Stimulated activated CD4-positive, alpha-beta T cell treated with anti-CD3 and anti-CD28 coated beads, Interleukin-2, amount 100 ng/mL, for 24 hours (primary cell): ENCODE measurements at regions not wholly inside any gene's neighbourhood (a gene's known extent, or its start where the extent isn't known, plus 50 kb on each side); places are given as distances from the start of the nearest gene placed in this dataset.
"Not testable (repeated sequence)": the region's sequence is repeated elsewhere in the genome, so short reads cannot be mapped to it uniquely, and the experiment has no call there.

Source experiments
- DNase-seq, 2 donors: peaks; one replicate each; pipeline ENCODE4 v3.0.0-alpha.2; 2020

GRCh38 chr18:4753151-4753550 lies 298.0 kb upstream of the DLGAP1 start:
- DNase-seq, result not testable (repeated sequence)

GRCh38 chr18:4751523-4751922 lies 296.4 kb upstream of the DLGAP1 start:
- DNase-seq, result no peak

GRCh38 chr18:4750393-4751346 lies 295.6 kb upstream of the DLGAP1 start:
- DNase-seq, result no peak

- no peak for DNase-seq
Measured at GRCh38 chr18:4748975-4749374, 293.9 kb upstream of the DLGAP1 start.

- DNase-seq, result no peak
Measured at GRCh38 chr18:4734903-4735302, 279.8 kb upstream of the DLGAP1 start.

GRCh38 chr18:4734021-4734420 lies 278.9 kb upstream of the DLGAP1 start:
- DNase-seq, result no peak

GRCh38 chr18:4721545-4721944 lies 266.4 kb upstream of the DLGAP1 start:
- DNase-seq, result no peak

- no peak for DNase-seq
Measured at GRCh38 chr18:4720518-4720917, 265.4 kb upstream of the DLGAP1 start.

- no peak for DNase-seq
Measured at GRCh38 chr18:4705894-4706293, 250.8 kb upstream of the DLGAP1 start.

GRCh38 chr18:4704781-4705180 lies 249.7 kb upstream of the DLGAP1 start:
- no peak for DNase-seq

GRCh38 chr18:4691836-4692235 lies 236.7 kb upstream of the DLGAP1 start:
- DNase-seq, result no peak

- DNase-seq, result not testable (repeated sequence)
Measured at GRCh38 chr18:4678685-4679084, 223.6 kb upstream of the DLGAP1 start.

GRCh38 chr18:4677006-4677405 lies 221.9 kb upstream of the DLGAP1 start:
- DNase-seq, result no peak

GRCh38 chr18:4672162-4672561 lies 217.1 kb upstream of the DLGAP1 start:
- no peak for DNase-seq

- no peak for DNase-seq
Measured at GRCh38 chr18:4658804-4659203, 203.7 kb upstream of the DLGAP1 start.

GRCh38 chr18:4653418-4653817 lies 198.3 kb upstream of the DLGAP1 start:
- no peak for DNase-seq

- DNase-seq, result no peak
Measured at GRCh38 chr18:4641771-4642368, 186.8 kb upstream of the DLGAP1 start.

GRCh38 chr18:4640349-4641012 lies 185.4 kb upstream of the DLGAP1 start:
- no peak for DNase-seq

- DNase-seq, result no peak
Measured at GRCh38 chr18:4639628-4640310, 184.7 kb upstream of the DLGAP1 start.

- DNase-seq, result no peak
Measured at GRCh38 chr18:4638680-4639079, 183.6 kb upstream of the DLGAP1 start.

- DNase-seq, result no peak
Measured at GRCh38 chr18:4637876-4638275, 182.8 kb upstream of the DLGAP1 start.

GRCh38 chr18:4636967-4637366 lies 181.9 kb upstream of the DLGAP1 start:
- no peak for DNase-seq

- DNase-seq, result no peak
Measured at GRCh38 chr18:4631239-4631638, 176.1 kb upstream of the DLGAP1 start.
